Mammary epithelial cell (primary cell): ENCODE measurements at regions not wholly inside any gene's neighbourhood (a gene's known extent, or its start where the extent isn't known, plus 50 kb on each side); places are given as distances from the start of the nearest gene placed in this dataset.

Experiments used
- EZH2 ChIP-seq: IDR thresholded peaks from 2 replicates; pipeline ENCODE4 v1.6.1; 2012; ENCODE audit warnings: low read length, inconsistent platforms, borderline replicate concordance
- TF ChIP-seq, protein P1 (sequence below), 2 donors: IDR thresholded peaks in 1 of 2; conservative IDR thresholded peaks in 1 of 2; 2 replicates each; pipeline ENCODE4 v1.5.1; 2011 to 2012; ENCODE audit warnings: inconsistent platforms in 2 of 2, low read length in 2 of 2, mild to moderate bottlenecking in 2 of 2, control low read depth in 1 of 2, low read depth in 1 of 2; ENCODE audit not compliant: insufficient read depth in 1 of 2; ENCODE audit errors: extremely low read depth in 1 of 2

GRCh38 chr1:193377472-193377871 lies 191.1 kb upstream of the B3GALT2 start:
- TF ChIP-seq, protein P1, sequence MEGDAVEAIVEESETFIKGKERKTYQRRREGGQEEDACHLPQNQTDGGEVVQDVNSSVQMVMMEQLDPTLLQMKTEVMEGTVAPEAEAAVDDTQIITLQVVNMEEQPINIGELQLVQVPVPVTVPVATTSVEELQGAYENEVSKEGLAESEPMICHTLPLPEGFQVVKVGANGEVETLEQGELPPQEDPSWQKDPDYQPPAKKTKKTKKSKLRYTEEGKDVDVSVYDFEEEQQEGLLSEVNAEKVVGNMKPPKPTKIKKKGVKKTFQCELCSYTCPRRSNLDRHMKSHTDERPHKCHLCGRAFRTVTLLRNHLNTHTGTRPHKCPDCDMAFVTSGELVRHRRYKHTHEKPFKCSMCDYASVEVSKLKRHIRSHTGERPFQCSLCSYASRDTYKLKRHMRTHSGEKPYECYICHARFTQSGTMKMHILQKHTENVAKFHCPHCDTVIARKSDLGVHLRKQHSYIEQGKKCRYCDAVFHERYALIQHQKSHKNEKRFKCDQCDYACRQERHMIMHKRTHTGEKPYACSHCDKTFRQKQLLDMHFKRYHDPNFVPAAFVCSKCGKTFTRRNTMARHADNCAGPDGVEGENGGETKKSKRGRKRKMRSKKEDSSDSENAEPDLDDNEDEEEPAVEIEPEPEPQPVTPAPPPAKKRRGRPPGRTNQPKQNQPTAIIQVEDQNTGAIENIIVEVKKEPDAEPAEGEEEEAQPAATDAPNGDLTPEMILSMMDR (conservative IDR thresholded peaks at IDR 0.05 in 1 of 2, IDR thresholded peaks at IDR 0.05 in 1 of 2; ENCODE audit: extremely low read depth in 1 of 2, insufficient read depth in 1 of 2, low read depth in 1 of 2, low read length in 2 of 2) = no peak
- TF ChIP-seq EZH2 = no peak
